ENCODE measurements at regions not wholly inside any gene's neighbourhood (a gene's known extent, or its start where the extent isn't known, plus 50 kb on each side); places are given as distances from the start of the nearest gene placed in this dataset.

DNA sequence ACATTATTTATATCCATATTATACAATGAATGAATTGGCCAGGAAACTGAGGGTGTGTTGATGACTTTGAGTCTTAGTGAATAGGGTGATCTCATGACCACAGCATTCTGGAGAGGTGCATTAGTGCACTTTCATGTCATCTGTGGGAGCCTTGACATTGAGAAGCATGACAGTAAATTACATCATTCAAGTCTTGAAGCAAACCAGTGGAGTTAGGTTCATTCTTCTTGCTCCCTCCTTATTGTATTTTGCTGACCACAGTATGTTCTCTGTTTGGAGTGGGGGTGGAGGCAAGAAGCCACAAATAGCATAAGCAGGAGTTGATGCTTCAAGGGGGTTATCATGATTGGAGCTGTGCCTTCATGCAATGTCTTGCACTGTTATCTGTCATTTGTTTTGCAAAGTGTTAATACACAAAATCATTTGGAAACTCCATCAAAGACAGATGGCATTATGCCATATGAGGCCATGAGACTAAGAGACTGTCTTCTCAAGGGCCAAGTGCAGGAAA, 680.2 kb downstream of the NYAP2 start:
- no peak for DNase-seq (ENCODE audit: low spot score)

DNA sequence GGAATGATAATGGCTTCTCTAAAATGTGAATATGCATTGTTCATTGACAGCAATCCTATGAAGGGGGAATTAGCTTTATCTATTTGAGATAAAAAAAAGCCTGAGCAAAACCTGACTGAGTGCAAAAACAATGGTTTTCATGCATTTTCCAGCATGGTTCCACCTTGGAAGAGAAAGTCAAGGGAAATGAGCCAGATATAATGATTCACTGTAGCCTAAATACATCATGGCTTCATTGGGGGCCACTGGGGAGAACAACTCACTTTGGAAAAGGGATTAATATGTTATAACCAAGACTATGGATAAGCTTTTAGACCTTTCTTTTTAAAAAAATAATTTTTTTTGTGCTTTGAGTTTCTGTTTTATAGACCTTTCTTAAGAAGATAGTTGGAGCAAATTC, 679.7 kb downstream of the NYAP2 start:
- no peak for DNase-seq (ENCODE audit: low spot score)

- DNase-seq (ENCODE audit: low spot score), result no peak
These were observed 679.2 kb downstream of the NYAP2 start for GRCh38 chr2:226078666-226079065.

DNA sequence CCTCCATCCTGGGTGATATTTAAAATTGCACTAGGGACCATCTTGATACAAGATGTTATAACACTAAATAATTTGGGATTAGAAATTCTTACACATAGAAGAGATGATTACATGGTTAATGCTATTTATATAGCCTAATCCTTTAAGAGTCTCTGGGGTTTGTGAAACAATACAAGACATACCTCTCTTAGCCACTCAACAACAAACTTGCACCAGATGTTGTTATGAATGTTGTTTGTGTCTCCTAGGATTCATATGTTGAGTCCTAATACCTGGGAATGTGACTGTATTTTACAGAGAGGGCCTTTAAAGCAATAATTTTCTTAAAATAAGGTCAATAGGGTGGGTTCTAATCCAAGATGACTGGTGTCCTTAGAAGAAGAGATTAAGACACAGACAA, 678.3 kb downstream of the NYAP2 start:
- DNase-seq (ENCODE audit: low spot score), result no peak

GRCh38 chr2:226077031-226077430, 677.5 kb downstream of the NYAP2 start:
- no peak for DNase-seq (ENCODE audit: low spot score)

DNA sequence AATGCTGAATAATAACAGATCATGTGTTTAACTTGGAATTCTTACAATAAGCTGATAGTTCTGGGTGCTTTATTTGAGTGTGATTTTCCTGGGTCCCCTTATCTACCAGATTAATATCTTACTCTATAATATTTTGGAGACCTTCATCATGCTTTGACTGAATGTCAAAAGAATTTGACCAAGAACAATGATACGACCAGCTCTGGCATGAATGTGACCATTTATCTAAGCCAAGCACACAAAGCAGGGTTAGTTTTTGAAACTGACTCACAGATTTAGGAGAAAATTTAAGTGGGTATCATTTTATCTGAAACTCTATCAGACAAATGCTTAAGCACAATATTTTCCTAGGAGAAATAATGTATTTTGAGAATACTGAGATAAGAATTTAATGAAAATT, 677.0 kb downstream of the NYAP2 start:
- DNase-seq (ENCODE audit: low spot score), result no peak

DNA sequence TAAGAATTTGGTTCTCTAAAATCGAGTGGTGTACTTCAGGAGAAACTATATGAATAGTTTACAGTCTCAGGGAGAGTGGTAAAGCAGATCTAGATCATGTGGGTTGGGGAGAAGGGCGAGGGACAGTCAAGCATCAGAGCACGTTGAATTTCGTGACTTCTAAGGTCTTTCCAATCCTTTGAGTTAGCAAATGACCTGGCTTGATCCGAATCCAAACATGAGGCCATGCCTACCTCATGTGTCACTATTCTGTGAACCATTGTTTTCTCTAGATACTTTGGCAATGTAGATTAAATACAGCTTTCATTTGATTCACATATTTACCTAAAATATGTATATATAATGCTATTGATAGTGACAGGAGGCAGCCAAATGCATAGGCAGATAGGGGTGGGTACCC, 674.9 kb downstream of the NYAP2 start:
- no peak for DNase-seq (ENCODE audit: low spot score)

- DNase-seq (ENCODE audit: low spot score), result no peak
These were observed 674.1 kb downstream of the NYAP2 start for GRCh38 chr2:226073496-226074160.

- DNase-seq (ENCODE audit: low spot score), result no peak
These were observed 667.4 kb downstream of the NYAP2 start for GRCh38 chr2:226066873-226067272.

- DNase-seq (ENCODE audit: low spot score), result no peak
These were observed 666.9 kb downstream of the NYAP2 start for GRCh38 chr2:226066391-226066790.

DNA sequence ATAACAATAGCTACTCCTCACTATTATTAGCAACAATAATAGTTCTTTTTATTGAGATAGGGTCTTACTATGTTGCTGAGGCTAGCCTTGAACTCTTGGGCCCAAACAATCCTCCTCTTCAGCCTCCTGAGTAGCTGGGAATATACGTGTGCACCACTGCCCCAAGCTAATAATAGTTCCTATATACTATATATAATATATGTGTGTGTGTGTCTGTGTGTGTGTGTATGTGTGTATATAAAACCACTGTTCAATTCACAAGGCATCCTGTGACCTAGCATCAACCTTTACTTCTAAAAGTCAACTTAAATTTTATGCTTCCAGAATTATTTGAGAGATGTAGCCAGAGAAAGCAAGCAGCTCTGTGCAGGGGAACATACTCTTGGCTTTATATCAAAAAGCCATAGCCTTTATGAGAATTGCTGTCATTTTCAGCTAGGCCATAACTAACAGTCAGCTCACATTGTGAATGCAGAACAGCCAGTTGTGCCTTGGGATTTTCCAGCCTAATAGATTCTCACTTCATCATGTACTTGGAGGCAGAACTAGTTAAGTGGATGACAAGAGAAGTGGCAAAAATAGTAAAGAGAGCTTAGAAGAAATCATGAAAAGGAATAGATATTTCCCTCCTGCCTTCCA, 665.5 kb downstream of the NYAP2 start:
- no peak for DNase-seq (ENCODE audit: low spot score)

DNA sequence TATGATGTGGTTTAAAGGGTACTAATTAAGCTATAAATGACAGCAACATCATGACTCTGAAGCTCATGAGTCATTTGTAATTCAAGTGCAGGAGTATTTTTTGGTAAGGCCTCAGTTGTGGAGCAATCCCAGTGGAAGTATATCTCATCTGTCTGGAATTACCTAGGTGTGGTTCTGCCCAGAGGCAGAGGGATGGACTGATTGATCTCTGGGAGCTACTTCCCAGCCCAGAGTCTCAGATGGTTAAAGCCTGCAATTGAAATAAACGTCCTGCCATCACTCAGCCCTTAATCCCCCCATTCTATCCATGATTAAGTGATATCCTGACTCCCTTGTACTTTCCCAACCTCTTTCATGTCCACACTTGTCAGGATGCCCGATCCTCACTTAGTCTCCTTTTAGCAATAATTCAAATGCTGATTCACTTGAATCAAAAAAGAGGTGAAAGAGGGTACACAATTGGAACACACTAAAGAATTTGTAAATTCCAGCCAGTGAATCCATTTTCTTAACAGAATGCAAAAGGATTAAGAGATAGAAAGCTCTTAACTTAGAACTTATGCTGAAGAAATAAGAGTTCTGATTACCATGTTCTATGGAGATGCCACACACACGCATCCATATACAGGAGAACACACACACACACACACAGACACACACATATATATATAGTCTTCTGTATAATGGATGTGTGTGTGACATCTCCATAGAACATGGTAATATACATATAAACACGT, 664.4 kb downstream of the NYAP2 start:
- no peak for DNase-seq (ENCODE audit: low spot score)

GRCh38 chr2:226059961-226060627, 660.6 kb downstream of the NYAP2 start:
- no peak for DNase-seq (ENCODE audit: low spot score)

DNA sequence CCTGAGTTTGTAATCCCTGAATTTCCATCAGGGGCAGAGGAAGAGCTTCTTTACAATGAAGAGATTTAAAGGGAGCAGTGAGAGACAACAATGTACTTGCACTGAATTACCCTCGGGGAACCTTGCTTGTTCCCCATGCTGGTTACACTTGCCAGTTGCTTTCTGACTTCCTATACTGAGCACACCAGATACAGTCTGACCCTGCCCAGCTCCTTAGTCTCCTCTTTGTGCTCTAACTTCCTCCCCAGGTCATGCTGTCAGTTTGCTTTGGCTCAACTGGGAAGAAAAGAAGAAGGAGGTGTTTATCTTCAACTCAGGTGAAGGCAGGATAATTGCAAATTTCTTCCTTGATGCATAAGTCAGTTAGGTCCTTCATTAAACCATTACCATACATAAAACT, 658.4 kb downstream of the NYAP2 start:
- DNase-seq (ENCODE audit: low spot score), result no peak

GRCh38 chr2:226057365-226057764, 657.9 kb downstream of the NYAP2 start:
- no peak for DNase-seq (ENCODE audit: low spot score)

- DNase-seq (ENCODE audit: low spot score), result no peak
These were observed 653.4 kb downstream of the NYAP2 start for GRCh38 chr2:226052772-226053416.

- no peak for DNase-seq (ENCODE audit: low spot score)
These were observed 651.3 kb downstream of the NYAP2 start for GRCh38 chr2:226050822-226051221.

- DNase-seq (ENCODE audit: low spot score), result no peak
These were observed 649.1 kb downstream of the NYAP2 start for GRCh38 chr2:226048611-226049010.

DNA sequence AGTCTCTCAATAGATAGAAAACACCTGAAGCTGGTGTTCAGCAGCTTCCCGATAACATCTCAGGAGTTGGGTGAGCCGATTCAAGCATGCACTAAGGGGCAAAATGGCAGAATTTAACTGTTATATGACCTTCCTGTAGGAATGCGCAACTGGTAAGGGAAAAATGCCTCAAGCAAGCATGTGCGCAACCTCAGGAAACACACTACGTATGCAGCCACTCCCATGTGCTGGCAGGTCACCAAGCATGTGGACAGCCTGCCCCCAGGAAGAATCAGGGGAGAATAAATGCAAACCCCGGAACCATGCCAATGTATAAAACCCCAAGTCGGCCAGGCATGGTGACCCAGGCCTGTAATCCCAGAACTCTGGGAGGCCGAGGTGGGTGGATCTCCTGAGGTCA, 645.6 kb downstream of the NYAP2 start:
- no peak for DNase-seq (ENCODE audit: low spot score)

- no peak for DNase-seq (ENCODE audit: low spot score)
These were observed 640.9 kb downstream of the NYAP2 start for GRCh38 chr2:226040344-226040900.

GRCh38 chr2:226037526-226037925, 638.0 kb downstream of the NYAP2 start:
- no peak for DNase-seq (ENCODE audit: low spot score)

Data from CD4-positive, alpha-beta T cell treated with Interleukin-6 at 100 ng/mL for 8 hours (primary cell).